ENCODE measurements at regions not wholly inside any gene's neighbourhood (a gene's known extent, or its start where the extent isn't known, plus 50 kb on each side); places are given as distances from the start of the nearest gene placed in this dataset.
A peak's percentile ranks its signal among the peaks of the same experiment; 100 is the strongest.

DNA sequence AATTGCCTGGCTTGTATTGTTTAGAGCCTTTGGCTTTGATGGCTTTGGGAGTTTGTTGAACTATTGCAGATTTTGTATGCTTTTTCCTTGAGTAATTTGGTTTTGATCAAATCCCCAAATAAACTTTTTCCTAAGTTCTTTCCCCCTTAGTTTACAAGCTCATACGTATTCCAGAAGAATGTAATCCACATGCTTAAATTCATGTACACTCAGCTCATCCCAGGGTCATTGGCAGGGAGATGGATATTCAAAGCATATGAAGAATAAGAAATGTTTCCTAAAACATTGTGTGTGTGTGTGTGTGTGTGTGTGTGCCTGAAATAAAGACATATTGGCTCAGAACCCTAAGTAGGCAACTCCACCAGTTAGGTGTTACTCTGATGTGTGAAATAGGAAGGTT is 89.4 kb downstream of the TMEM30B start:
- Histone ChIP-seq H3K4me1 (peaks cover 0 to 10% (median 3%) of the 10 kb centered on the region in 4 donors), H3K27ac (no peak overlapping the region), H3K27me3 (no peaks in the 10 kb centered on the region), H3K9me3 (no peaks in the 10 kb centered on the region), H3K4me3 (no peak overlapping the region), H3K36me3 (no peaks in the 10 kb centered on the region)
- intact Hi-C loops (cut with DNase I), result no loop called here
- WGBS, 2 donors, result 60 to 73% methylated on average over 1 of the region's 1 CpG
- no peak for DNase-seq
- TF ChIP-seq POLR2A (IDR thresholded peaks at IDR 0.05) (no peak), POLR2AphosphoS5 (IDR thresholded peaks at IDR 0.05) (no peak), EP300 (IDR thresholded peaks at IDR 0.05) (no peak)
- TF ChIP-seq, protein P1, sequence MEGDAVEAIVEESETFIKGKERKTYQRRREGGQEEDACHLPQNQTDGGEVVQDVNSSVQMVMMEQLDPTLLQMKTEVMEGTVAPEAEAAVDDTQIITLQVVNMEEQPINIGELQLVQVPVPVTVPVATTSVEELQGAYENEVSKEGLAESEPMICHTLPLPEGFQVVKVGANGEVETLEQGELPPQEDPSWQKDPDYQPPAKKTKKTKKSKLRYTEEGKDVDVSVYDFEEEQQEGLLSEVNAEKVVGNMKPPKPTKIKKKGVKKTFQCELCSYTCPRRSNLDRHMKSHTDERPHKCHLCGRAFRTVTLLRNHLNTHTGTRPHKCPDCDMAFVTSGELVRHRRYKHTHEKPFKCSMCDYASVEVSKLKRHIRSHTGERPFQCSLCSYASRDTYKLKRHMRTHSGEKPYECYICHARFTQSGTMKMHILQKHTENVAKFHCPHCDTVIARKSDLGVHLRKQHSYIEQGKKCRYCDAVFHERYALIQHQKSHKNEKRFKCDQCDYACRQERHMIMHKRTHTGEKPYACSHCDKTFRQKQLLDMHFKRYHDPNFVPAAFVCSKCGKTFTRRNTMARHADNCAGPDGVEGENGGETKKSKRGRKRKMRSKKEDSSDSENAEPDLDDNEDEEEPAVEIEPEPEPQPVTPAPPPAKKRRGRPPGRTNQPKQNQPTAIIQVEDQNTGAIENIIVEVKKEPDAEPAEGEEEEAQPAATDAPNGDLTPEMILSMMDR (IDR thresholded peaks at IDR 0.05), result no peak

DNA sequence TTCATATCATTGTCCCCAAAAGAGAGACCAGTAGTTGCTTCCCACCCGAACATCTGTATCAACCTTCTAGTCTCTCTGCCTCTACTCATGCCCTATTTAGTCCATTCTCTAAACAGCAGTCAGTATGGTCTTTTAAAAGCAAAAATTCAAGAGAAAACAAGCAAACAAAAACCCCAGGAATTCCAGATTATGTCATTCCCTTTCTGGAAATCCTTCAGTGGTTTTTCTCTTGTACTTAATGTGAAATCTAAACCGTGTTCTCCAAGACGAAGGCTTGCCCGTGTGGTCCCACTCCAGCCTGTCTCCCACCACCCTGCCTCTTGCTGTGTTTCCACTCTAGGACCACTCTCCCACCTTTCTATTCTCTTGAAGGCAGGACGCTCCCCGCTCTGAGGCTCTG is 90.8 kb downstream of the TMEM30B start:
- 84 to 85% methylated on average over 6 of the region's 6 CpGs for WGBS, 2 donors
- H3K9me3 ChIP-seq, result no peaks in the 10 kb centered on the region
- H3K36me3 ChIP-seq, result no peaks in the 10 kb centered on the region
- H3K27ac ChIP-seq, result no peak overlapping the region
- no peak overlapping the region for H3K4me3 ChIP-seq
- peaks cover 0 to 10% (median 3%) of the 10 kb centered on the region in 4 donors for H3K4me1 ChIP-seq
- intact Hi-C loops (cut with DNase I), result no loop called here
- no peak for DNase-seq
- no peak for TF ChIP-seq EP300 (IDR thresholded peaks at IDR 0.05)
- TF ChIP-seq, protein P1 (IDR thresholded peaks at IDR 0.05), result no peak
- no peak for TF ChIP-seq POLR2A (IDR thresholded peaks at IDR 0.05)
- no peak for TF ChIP-seq POLR2AphosphoS5 (IDR thresholded peaks at IDR 0.05)
- H3K27me3 ChIP-seq, result no peaks in the 10 kb centered on the region

DNA sequence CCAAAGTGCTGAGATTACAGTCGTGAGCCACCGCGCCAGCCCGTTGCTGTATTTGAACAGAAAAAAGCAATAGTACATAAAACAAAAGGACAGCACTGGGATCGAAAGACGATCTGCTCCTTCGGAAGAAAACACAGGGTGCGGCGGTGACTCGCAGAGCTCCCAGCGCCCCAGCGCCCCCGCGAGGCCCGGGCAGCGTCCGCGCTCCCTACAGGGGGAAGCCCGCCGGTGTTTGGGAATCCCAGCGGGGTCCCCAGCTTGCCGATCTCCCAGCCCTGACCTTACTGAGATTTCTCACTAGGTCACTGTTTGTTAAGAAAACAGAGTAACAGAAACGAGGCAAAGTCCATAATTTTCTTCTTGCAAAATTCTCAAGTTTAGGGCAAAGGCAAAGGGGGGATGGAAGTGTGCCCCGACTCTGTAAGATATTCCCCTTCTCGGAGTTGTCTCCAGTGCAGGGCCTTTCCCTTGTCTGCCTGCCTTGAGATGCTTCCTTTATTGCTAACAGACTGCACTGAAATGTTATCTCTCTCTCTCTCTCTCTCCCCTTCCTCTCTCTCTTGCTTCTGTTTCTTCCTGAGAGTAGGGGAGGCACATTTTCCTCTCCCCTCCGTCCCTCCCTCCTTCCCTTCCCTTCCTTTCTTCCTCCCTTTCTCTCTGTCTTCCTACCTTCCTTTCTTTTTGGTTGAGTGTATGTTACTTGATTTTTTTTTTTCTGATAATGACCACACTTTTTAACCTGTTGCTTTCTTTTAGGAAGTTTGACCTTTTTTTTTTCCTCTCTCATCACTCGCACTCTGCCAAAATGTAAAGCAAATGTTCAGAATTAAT is 91.9 kb downstream of the TMEM30B start:
- intact Hi-C loops (cut with DNase I), result no loop called here
- DNase-seq, result peak; percentile 74
- Histone ChIP-seq H3K4me3 (peak overlapping the region; percentile 22 to 44 (median 41)), H3K36me3 (no peaks in the 10 kb centered on the region), H3K9me3 (no peaks in the 10 kb centered on the region), H3K27ac (peak overlapping the region; percentile 30 to 63 (median 40)), H3K27me3 (no peaks in the 10 kb centered on the region), H3K4me1 (peaks cover 0 to 10% (median 3%) of the 10 kb centered on the region in 4 donors)
- WGBS, 2 donors, result 6 to 14% methylated on average over 27 of the region's 27 CpGs
- TF ChIP-seq, protein P1 (IDR thresholded peaks at IDR 0.05), result peak in 1 of 4 experiments; percentile 39
- TF ChIP-seq POLR2AphosphoS5 (IDR thresholded peaks at IDR 0.05), result no peak

DNA sequence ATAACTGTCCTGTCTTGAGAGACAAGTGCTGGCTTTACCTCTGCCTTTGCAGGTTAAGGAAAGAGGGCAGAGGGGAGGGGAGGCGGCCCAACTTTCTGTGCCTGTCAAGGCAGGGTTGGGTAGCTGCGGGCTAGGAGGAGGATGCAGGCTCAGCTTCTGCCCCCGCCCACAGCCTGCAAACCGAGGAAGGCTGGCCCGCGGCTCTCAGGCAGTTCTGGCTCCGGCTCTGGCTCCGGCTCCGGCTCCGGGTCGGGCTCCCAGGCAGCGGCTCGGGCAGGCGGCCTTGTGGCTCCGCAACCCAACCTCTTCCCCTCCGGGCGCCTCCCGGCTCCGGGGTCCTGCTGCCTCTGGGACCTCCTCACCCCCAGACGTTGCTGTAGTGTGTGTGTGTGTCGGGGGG is 92.9 kb downstream of the TMEM30B start:
- Histone ChIP-seq H3K27ac (no peak overlapping the region), H3K27me3 (no peaks in the 10 kb centered on the region), H3K4me3 (peak overlapping the region in 3 of 4 donors; percentile 39 to 44 (median 43)), H3K4me1 (peaks cover 0 to 10% (median 3%) of the 10 kb centered on the region in 4 donors), H3K36me3 (no peaks in the 10 kb centered on the region), H3K9me3 (no peaks in the 10 kb centered on the region)
- intact Hi-C loops (cut with DNase I), result no loop called here
- peak; percentile 65 for DNase-seq
- WGBS, 2 donors, result 45 to 49% methylated on average over 20 to 21 of the region's 21 CpGs
- TF ChIP-seq, protein P1 (IDR thresholded peaks at IDR 0.05), result no peak
- TF ChIP-seq POLR2AphosphoS5 (IDR thresholded peaks at IDR 0.05) (no peak), POLR2A (IDR thresholded peaks at IDR 0.05) (no peak), EP300 (IDR thresholded peaks at IDR 0.05) (no peak)

Measured in sigmoid colon (tissue), 6 donors.